Peyer's patch (tissue), 4 donors: ENCODE measurements at regions not wholly inside any gene's neighbourhood (a gene's known extent, or its start where the extent isn't known, plus 50 kb on each side); places are given as distances from the start of the nearest gene placed in this dataset.

Experiments used
- CTCF ChIP-seq, 6 experiments: fragments of 450-650 bp in 4 of 6; fragments of 200-600 bp in 2 of 6; sonication (generic) in 1 of 6; IDR thresholded peaks; one replicate each; pipeline ENCODE4 v1.5.1; 2017 to 2019; ENCODE audit warnings: antibody characterized with exemption in 6 of 6, mild to moderate bottlenecking in 3 of 6, moderate library complexity in 1 of 6
- POLR2A ChIP-seq, 2 donors: fragments of 450-650 bp; IDR thresholded peaks; one replicate each; pipeline ENCODE4 v1.5.1; 2017; ENCODE audit warnings: antibody characterized with exemption in 2 of 2, mild to moderate bottlenecking in 2 of 2, moderate library complexity in 2 of 2

DNA sequence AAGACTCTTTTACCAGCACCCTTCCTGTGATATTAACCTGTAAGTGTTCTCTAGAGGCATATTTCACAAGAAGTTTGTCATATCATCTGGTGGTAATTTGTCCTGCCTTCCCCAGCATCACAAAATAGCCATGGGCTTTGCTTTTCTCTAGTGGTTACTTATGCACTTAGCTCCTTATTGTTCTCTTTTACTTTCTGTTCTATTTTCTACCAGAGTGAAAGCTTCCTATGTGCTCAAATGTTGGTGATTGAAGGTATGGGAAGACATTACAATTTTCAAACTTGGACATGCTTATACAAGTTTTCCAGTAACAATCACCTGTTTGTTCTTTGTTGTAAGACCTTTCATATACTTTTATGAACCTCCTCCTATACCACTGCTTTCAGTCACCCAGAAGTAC lies 87.0 kb upstream of the KCNH7 start:
- TF ChIP-seq POLR2A (IDR thresholded peaks at IDR 0.05): no peak
- TF ChIP-seq CTCF (IDR thresholded peaks at IDR 0.05): no peak
